Caco-2 (cell line): ENCODE measurements at regions not wholly inside any gene's neighbourhood (a gene's known extent, or its start where the extent isn't known, plus 50 kb on each side); places are given as distances from the start of the nearest gene placed in this dataset.

Experiments
- BruUV-seq: library from RNA; stranded (reverse); fragments of 400-500 nt; replicated peaks from 2 replicates; lab custom pipeline; 2021; lab: Mats Ljungman, UMichigan
- CTCF ChIA-PET: fragments of 300-600 bp; sonication (Branson Sonifier 250); formaldehyde crosslinking; loops from one replicate; lab custom pipeline; 2022; ENCODE audit warnings: antibody characterized with exemption; lab: Charles Lee
- POLR2A ChIA-PET: fragments of 300-600 bp; sonication (Branson Sonifier 250); formaldehyde crosslinking; loops from one replicate; lab custom pipeline; 2022; ENCODE audit warnings: antibody characterized with exemption; lab: Charles Lee
- DNase-seq, 2 experiments: peaks; one replicate each; pipeline versions ENCODE4 v3.0.0 to v3.0.0-alpha.2; 2020 to 2022
- H3K27me3 ChIP-seq: replicated peaks from 2 replicates; pipeline ENCODE4 v1.6.0; 2011; ENCODE audit warnings: low read length; ENCODE audit not compliant: control insufficient read depth, insufficient read depth
- H3K36me3 ChIP-seq: 2 replicates; pipeline ENCODE4 v1.5.1; 2011; ENCODE audit warnings: low read length; ENCODE audit not compliant: control insufficient read depth, insufficient read depth
- H3K4me1 ChIP-seq: fragments of 250-450 bp; sonication (Bioruptor Pico); 2 replicates; pipeline ENCODE4 v1.5.1; 2020; ENCODE audit warnings: mild to moderate bottlenecking
- H3K4me3 ChIP-seq: 2 replicates; pipeline ENCODE4 v1.5.1; 2011; ENCODE audit warnings: low read depth, mild to moderate bottlenecking, control low read depth, low read length
- H3K9me3 ChIP-seq: fragments of 250-450 bp; sonication (Bioruptor Pico); 2 replicates; pipeline ENCODE4 v1.5.1; 2020; ENCODE audit warnings: mild to moderate bottlenecking, moderate library complexity
- H3K27ac Mint-ChIP-seq: one replicate; pipeline ENCODE4 v1.8.0; 2022; ENCODE audit warnings: mixed read lengths; ENCODE audit not compliant: unreplicated experiment
- H3K27me3 Mint-ChIP-seq: one replicate; pipeline ENCODE4 v1.8.0; 2022; ENCODE audit warnings: mixed read lengths; ENCODE audit not compliant: insufficient read depth, unreplicated experiment
- H3K36me3 Mint-ChIP-seq: one replicate; pipeline ENCODE4 v1.8.0; 2022; ENCODE audit warnings: mild to moderate bottlenecking, mixed read lengths; ENCODE audit not compliant: insufficient read depth, unreplicated experiment
- H3K4me1 Mint-ChIP-seq: one replicate; pipeline ENCODE4 v1.8.0; 2022; ENCODE audit warnings: low read depth, mixed read lengths; ENCODE audit not compliant: unreplicated experiment
- H3K4me3 Mint-ChIP-seq: one replicate; pipeline ENCODE4 v1.8.0; 2022; ENCODE audit warnings: mild to moderate bottlenecking, moderate library complexity, mixed read lengths; ENCODE audit not compliant: unreplicated experiment
- H3K9me3 Mint-ChIP-seq: one replicate; pipeline ENCODE4 v1.8.0; 2022; ENCODE audit warnings: mixed read lengths; ENCODE audit not compliant: unreplicated experiment
- intact Hi-C: fragments of 100-400 bp; cut with micrococcal nuclease; formaldehyde crosslinking; loops from one replicate; pipeline ENCODE4 v1.10.0; 2022; ENCODE audit not compliant: unreplicated experiment
- TF ChIP-seq, protein P1 (sequence below), 2 experiments: fragments of 200-600 bp in 1 of 2; IDR thresholded peaks; 1 replicate in 1 of 2; 2 replicates in 1 of 2; pipeline versions ENCODE4 v1.5.1 to v1.8.0; 2011 to 2022; ENCODE audit warnings: antibody characterized with exemption in 1 of 2, control low read depth in 1 of 2, inconsistent platforms in 1 of 2, low read depth in 1 of 2, low read length in 1 of 2, mild to moderate bottlenecking in 1 of 2, moderate library complexity in 1 of 2; ENCODE audit not compliant: insufficient read depth in 1 of 2, severe bottlenecking in 1 of 2, unreplicated experiment in 1 of 2

GRCh38 chr3:14042680-14043079, 82.0 kb downstream of the CHCHD4 start:
- no TSS peak for BruUV-seq
- POLR2A ChIA-PET, result no interaction called here

DNA sequence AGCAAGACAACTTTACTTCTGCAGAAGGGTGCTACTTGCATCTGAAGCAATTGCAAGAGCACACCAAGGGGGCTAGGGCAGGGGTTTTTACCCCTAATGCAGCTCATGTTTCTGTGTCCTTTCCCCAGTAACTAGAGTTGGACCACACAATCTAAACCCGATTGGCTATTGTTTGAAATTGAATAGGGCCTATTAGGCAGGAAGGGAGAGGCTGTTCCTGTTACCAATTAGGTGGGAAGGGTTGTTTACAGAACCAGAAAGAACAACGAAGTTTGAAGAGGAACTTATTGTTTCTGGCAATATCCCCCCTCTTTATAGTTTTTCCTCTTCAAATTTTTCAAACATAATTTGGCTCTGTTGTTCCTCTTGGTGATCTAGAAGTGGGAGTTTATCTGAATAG, 85.5 kb downstream of the CHCHD4 start:
- Mint-ChIP-seq H3K9me3 (peaks cover 21% of the 10 kb centered on the region), H3K4me3 (no peak overlapping the region), H3K36me3 (no peaks in the 10 kb centered on the region), H3K27ac (no peak overlapping the region), H3K4me1 (no peaks in the 10 kb centered on the region), H3K27me3 (no peaks in the 10 kb centered on the region)
- DNase-seq, result no peak
- BruUV-seq, result no TSS peak
- ChIA-PET CTCF (no interaction called here), POLR2A (no interaction called here)
- Histone ChIP-seq H3K4me1 (peaks cover 7% of the 10 kb centered on the region; the same call in 1 of the 2 replicates), H3K9me3 (peaks cover 8% of the 10 kb centered on the region), H3K36me3 (no peaks in the 10 kb centered on the region), H3K4me3 (no peak overlapping the region), H3K27me3 (no peaks in the 10 kb centered on the region)
- intact Hi-C loops, result no loop called here
- TF ChIP-seq, protein P1, sequence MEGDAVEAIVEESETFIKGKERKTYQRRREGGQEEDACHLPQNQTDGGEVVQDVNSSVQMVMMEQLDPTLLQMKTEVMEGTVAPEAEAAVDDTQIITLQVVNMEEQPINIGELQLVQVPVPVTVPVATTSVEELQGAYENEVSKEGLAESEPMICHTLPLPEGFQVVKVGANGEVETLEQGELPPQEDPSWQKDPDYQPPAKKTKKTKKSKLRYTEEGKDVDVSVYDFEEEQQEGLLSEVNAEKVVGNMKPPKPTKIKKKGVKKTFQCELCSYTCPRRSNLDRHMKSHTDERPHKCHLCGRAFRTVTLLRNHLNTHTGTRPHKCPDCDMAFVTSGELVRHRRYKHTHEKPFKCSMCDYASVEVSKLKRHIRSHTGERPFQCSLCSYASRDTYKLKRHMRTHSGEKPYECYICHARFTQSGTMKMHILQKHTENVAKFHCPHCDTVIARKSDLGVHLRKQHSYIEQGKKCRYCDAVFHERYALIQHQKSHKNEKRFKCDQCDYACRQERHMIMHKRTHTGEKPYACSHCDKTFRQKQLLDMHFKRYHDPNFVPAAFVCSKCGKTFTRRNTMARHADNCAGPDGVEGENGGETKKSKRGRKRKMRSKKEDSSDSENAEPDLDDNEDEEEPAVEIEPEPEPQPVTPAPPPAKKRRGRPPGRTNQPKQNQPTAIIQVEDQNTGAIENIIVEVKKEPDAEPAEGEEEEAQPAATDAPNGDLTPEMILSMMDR (IDR thresholded peaks at IDR 0.05; ENCODE audit: insufficient read depth in 1 of 2, low read depth in 1 of 2, low read length in 1 of 2, severe bottlenecking in 1 of 2, unreplicated experiment in 1 of 2), result no peak

More at GRCh38 chr3:14042680-14043079, 82.0 kb downstream of the CHCHD4 start:
- DNase-seq, result no peak
- H3K9me3 ChIP-seq, result no peaks in the 10 kb centered on the region
- peaks cover 7% of the 10 kb centered on the region; the same call in 1 of the 2 replicates for H3K4me1 ChIP-seq
- H3K27ac Mint-ChIP-seq, result no peak overlapping the region
- H3K4me1 Mint-ChIP-seq, result no peaks in the 10 kb centered on the region
- no peaks in the 10 kb centered on the region for H3K27me3 Mint-ChIP-seq
- TF ChIP-seq, protein P1 (IDR thresholded peaks at IDR 0.05; ENCODE audit: insufficient read depth in 1 of 2, low read depth in 1 of 2, low read length in 1 of 2, severe bottlenecking in 1 of 2, unreplicated experiment in 1 of 2), result no peak
- intact Hi-C loops, result no loop called here
- H3K9me3 Mint-ChIP-seq, result peaks cover 10% of the 10 kb centered on the region
- H3K4me3 ChIP-seq, result no peak overlapping the region
- no peaks in the 10 kb centered on the region for H3K27me3 ChIP-seq
- H3K36me3 Mint-ChIP-seq, result no peaks in the 10 kb centered on the region
- CTCF ChIA-PET, result no interaction called here
- H3K36me3 ChIP-seq, result no peaks in the 10 kb centered on the region
- H3K4me3 Mint-ChIP-seq, result no peak overlapping the region

DNA sequence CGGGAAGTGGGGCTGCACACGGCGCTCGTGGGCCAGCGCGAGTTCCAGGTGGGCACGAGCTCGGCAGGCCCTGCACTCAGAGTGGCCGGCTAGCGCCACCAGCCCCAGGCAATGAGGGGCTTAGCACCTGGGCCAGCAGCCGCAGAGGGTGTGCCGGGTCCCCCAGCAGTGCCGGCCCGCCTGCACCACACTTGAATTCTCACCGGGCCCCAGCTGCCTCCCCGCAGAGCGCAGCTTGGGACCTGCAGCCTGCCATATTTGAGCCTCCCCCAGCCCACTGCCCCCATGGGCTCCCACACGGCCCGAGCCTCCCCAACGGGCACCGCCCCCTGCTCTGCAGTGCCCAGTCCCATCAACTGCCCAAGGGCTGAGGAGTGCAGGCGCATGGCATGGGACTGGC, 87.5 kb downstream of the CHCHD4 start:
- Histone ChIP-seq H3K9me3 (peaks cover 8% of the 10 kb centered on the region), H3K4me1 (no peaks in the 10 kb centered on the region; the same call in 1 of the 2 replicates), H3K4me3 (no peak overlapping the region), H3K27me3 (no peaks in the 10 kb centered on the region), H3K36me3 (no peaks in the 10 kb centered on the region)
- Mint-ChIP-seq H3K4me1 (no peaks in the 10 kb centered on the region), H3K4me3 (no peak overlapping the region), H3K27ac (no peak overlapping the region), H3K36me3 (no peaks in the 10 kb centered on the region), H3K27me3 (no peaks in the 10 kb centered on the region), H3K9me3 (peaks cover 21% of the 10 kb centered on the region)
- ChIA-PET POLR2A (no interaction called here), CTCF (no interaction called here)
- BruUV-seq, result no TSS peak
- DNase-seq, result no peak
- intact Hi-C loops, result no loop called here
- TF ChIP-seq, protein P1 (IDR thresholded peaks at IDR 0.05; ENCODE audit: insufficient read depth in 1 of 2, low read depth in 1 of 2, low read length in 1 of 2, severe bottlenecking in 1 of 2, unreplicated experiment in 1 of 2), result no peak
